GM21367 (cell line): ENCODE measurements at regions not wholly inside any gene's neighbourhood (a gene's known extent, or its start where the extent isn't known, plus 50 kb on each side); places are given as distances from the start of the nearest gene placed in this dataset.
"Not testable (repeated sequence)": the region's sequence is repeated elsewhere in the genome, so short reads cannot be mapped to it uniquely, and the experiment has no call there.

ENCODE experiments used
- ATAC-seq: cut with Tn5 transposase; IDR thresholded peaks from one replicate; pipeline ENCODE4 v1.9.1; 2021; ENCODE audit not compliant: unreplicated experiment

- no peak for ATAC-seq
These were observed 78.4 kb downstream of the ADAMTS15 start for GRCh38 chr11:130526846-130527245.

GRCh38 chr11:130527636-130528297 lies 79.3 kb downstream of the ADAMTS15 start:
- no peak for ATAC-seq

GRCh38 chr11:130528298-130529261 lies 80.1 kb downstream of the ADAMTS15 start:
- ATAC-seq = no peak

GRCh38 chr11:130529366-130529765 lies 80.9 kb downstream of the ADAMTS15 start:
- no peak for ATAC-seq

- no peak for ATAC-seq
These were observed 82.6 kb downstream of the ADAMTS15 start for GRCh38 chr11:130531061-130531460.

GRCh38 chr11:130533113-130533798 lies 84.8 kb downstream of the ADAMTS15 start:
- no peak for ATAC-seq

GRCh38 chr11:130533871-130534270 lies 85.4 kb downstream of the ADAMTS15 start:
- ATAC-seq = no peak

GRCh38 chr11:130534551-130534950 lies 86.1 kb downstream of the ADAMTS15 start:
- no peak for ATAC-seq

- ATAC-seq = no peak
These were observed 87.1 kb downstream of the ADAMTS15 start for GRCh38 chr11:130535520-130535919.

GRCh38 chr11:130536106-130537040 lies 87.9 kb downstream of the ADAMTS15 start:
- no peak for ATAC-seq

- ATAC-seq = not testable (repeated sequence)
These were observed 91.2 kb downstream of the ADAMTS15 start for GRCh38 chr11:130539680-130540079.

- no peak for ATAC-seq
These were observed 95.8 kb downstream of the ADAMTS15 start for GRCh38 chr11:130544266-130544665.

- no peak for ATAC-seq
These were observed 97.1 kb downstream of the ADAMTS15 start for GRCh38 chr11:130545449-130546072.

GRCh38 chr11:130546438-130546837 lies 98.0 kb downstream of the ADAMTS15 start:
- no peak for ATAC-seq

- no peak for ATAC-seq
These were observed 98.7 kb downstream of the ADAMTS15 start for GRCh38 chr11:130546901-130547694.

GRCh38 chr11:130547761-130548490 lies 99.5 kb downstream of the ADAMTS15 start:
- ATAC-seq = no peak

- ATAC-seq = no peak
These were observed 100.0 kb downstream of the ADAMTS15 start for GRCh38 chr11:130548491-130548833.

GRCh38 chr11:130549393-130549999 lies 101.1 kb downstream of the ADAMTS15 start:
- ATAC-seq = no peak
